ENCODE measurements at regions not wholly inside any gene's neighbourhood (a gene's known extent, or its start where the extent isn't known, plus 50 kb on each side); places are given as distances from the start of the nearest gene placed in this dataset.

DNA sequence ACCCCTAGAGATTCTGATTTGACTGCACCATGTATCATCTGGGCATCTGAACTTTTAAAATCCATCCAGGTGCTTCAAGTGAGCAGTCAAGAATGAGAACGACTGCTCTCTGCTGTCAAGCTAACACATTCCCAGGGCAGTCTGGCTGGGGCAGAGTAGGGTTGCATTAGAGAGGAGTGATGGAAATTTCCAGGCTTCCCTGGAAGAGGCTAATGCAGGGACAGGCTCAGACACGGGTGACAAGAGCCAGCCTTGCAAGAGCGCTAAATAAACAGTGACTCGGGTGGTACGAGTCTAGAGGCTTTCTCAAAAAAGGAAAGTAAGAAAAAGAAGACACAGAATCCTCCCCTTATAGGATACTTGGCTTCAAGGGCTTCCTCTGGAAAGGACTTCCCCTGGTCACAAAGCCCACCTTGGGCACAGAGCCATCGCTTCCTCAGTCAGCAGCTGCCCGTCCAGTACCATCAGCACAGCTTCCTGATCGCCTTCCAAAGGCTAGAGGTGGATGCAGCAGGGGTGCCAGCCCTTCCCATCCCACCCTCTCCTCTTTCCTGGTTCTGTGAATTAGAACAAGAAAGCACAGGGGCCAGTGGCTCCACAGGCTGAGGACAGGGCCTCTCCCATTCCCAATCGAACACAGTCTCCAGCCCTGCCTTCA, 177.4 kb upstream of the RREB1 start:
- no peak for TF ChIP-seq CTCF (IDR thresholded peaks at IDR 0.05; ENCODE audit: insufficient read depth, low read length, missing control alignments)
- H3K4me3 ChIP-seq (ENCODE audit: low read depth, low read length): no peak overlapping the region
- CTCF ChIA-PET: interaction anchor here (1.1 kb wide), 1 partner anchor 12 kb away, joined by 3 read pairs; no protein-coding TSS in a partner anchor
- no peak for DNase-seq (ENCODE audit: low read depth, low spot score)
- POLR2A ChIA-PET: no interaction called here

GRCh38 chr6:6931071-6932025, 176.4 kb upstream of the RREB1 start:
- ChIA-PET CTCF (interaction anchor here (1.1 kb wide), 1 partner anchor 11 kb away, joined by 3 read pairs; no protein-coding TSS in a partner anchor), POLR2A (no interaction called here)
- DNase-seq (ENCODE audit: low read depth, low spot score): no peak
- TF ChIP-seq CTCF (IDR thresholded peaks at IDR 0.05; ENCODE audit: insufficient read depth, low read length, missing control alignments): no peak
- no peak overlapping the region for H3K4me3 ChIP-seq (ENCODE audit: low read depth, low read length)

DNA sequence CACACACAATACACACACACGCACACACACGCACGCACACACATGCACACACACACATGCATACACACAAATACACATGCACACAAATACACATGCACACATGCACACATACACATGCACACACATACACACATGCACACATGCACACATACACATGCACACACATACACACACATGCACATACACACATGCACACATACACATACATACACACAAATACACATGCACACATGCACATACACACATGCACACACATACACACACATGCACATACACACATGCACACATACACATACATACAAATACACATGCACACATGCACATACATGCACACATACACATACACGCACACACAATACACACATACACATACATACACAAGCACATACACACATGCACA, 175.4 kb upstream of the RREB1 start:
- TF ChIP-seq CTCF (IDR thresholded peaks at IDR 0.05; ENCODE audit: insufficient read depth, low read length, missing control alignments): no peak
- POLR2A ChIA-PET: no interaction called here
- DNase-seq (ENCODE audit: low read depth, low spot score): no peak
- no peak overlapping the region for H3K4me3 ChIP-seq (ENCODE audit: low read depth, low read length)
- CTCF ChIA-PET: no interaction called here

- H3K4me3 ChIP-seq (ENCODE audit: low read depth, low read length): no peak overlapping the region
- POLR2A ChIA-PET: no interaction called here
- DNase-seq (ENCODE audit: low read depth, low spot score): no peak
- CTCF ChIA-PET: no interaction called here
- TF ChIP-seq CTCF (IDR thresholded peaks at IDR 0.05; ENCODE audit: insufficient read depth, low read length, missing control alignments): no peak
Observed at GRCh38 chr6:6932968-6933367, 174.8 kb upstream of the RREB1 start.

GRCh38 chr6:6940031-6941025, 167.4 kb upstream of the RREB1 start:
- no peak for TF ChIP-seq CTCF (IDR thresholded peaks at IDR 0.05; ENCODE audit: insufficient read depth, low read length, missing control alignments)
- H3K4me3 ChIP-seq (ENCODE audit: low read depth, low read length): no peak overlapping the region
- ChIA-PET CTCF (interaction anchor here (1.0 kb wide), 1 partner anchor 9 kb away, joined by 3 read pairs; no protein-coding TSS in a partner anchor), POLR2A (no interaction called here)
- no peak for DNase-seq (ENCODE audit: low read depth, low spot score)

All from AG04449 (cell line).